Prostate gland (tissue), 2 donors: ENCODE measurements at regions not wholly inside any gene's neighbourhood (a gene's known extent, or its start where the extent isn't known, plus 50 kb on each side); places are given as distances from the start of the nearest gene placed in this dataset.

Experiments used
- DNase-seq: peaks from one replicate; pipeline ENCODE4 v3.0.0-alpha.2; 2019; ENCODE audit warnings: low spot score
- H3K27ac ChIP-seq, 2 donors: fragments of 200-600 bp; sonication (generic); 2 replicates each; pipeline ENCODE4 v1.5.1; 2017 to 2019
- H3K27me3 ChIP-seq: fragments of 200-600 bp; sonication (generic); replicated peaks from 2 replicates; pipeline ENCODE4 v1.5.1; 2019; ENCODE audit not compliant: insufficient read depth
- H3K36me3 ChIP-seq, 2 donors: fragments of 200-600 bp; sonication (generic); 1 replicate in 1 of 2; 2 replicates in 1 of 2; pipeline versions ENCODE4 v1.5.1 to v1.8.1; 2017 to 2019
- H3K4me1 ChIP-seq: fragments of 200-600 bp; sonication (generic); replicated peaks from 2 replicates; pipeline ENCODE4 v1.5.1; 2019
- H3K4me3 ChIP-seq, 2 donors: fragments of 200-600 bp; sonication (generic); 2 replicates each; pipeline ENCODE4 v1.5.1; 2017 to 2019
- H3K9me3 ChIP-seq: fragments of 200-600 bp; sonication (generic); 2 replicates; pipeline ENCODE4 v1.5.1; 2017
- POLR2A ChIP-seq: fragments of 450-650 bp; IDR thresholded peaks from one replicate; pipeline ENCODE4 v1.6.1; 2016; ENCODE audit warnings: antibody characterized with exemption, mild to moderate bottlenecking
- POLR2AphosphoS5 ChIP-seq: sonication (generic); formaldehyde crosslinking; IDR thresholded peaks from one replicate; pipeline ENCODE4 v1.6.1; 2017; ENCODE audit warnings: antibody characterized with exemption
- WGBS: methylation state at CpG from one replicate; pipeline ENCODE4 v1.1.5; 2018; 5-methylcytosine and 5-hydroxymethylcytosine counted together
- intact Hi-C: fragments of 100-400 bp; cut with DNase I; formaldehyde crosslinking; loops from one replicate; pipeline ENCODE4 v1.14.2; 2022
- TF ChIP-seq, protein P1 (sequence below), 4 experiments: fragments of 200-600 bp in 2 of 4; fragments of 450-650 bp in 2 of 4; sonication (generic) in 2 of 4; IDR thresholded peaks; 1 replicate in 3 of 4; 2 replicates in 1 of 4; pipeline ENCODE4 v1.5.1; 2016 to 2019; ENCODE audit warnings: antibody characterized with exemption in 4 of 4, mild to moderate bottlenecking in 2 of 4, moderate library complexity in 2 of 4

DNA sequence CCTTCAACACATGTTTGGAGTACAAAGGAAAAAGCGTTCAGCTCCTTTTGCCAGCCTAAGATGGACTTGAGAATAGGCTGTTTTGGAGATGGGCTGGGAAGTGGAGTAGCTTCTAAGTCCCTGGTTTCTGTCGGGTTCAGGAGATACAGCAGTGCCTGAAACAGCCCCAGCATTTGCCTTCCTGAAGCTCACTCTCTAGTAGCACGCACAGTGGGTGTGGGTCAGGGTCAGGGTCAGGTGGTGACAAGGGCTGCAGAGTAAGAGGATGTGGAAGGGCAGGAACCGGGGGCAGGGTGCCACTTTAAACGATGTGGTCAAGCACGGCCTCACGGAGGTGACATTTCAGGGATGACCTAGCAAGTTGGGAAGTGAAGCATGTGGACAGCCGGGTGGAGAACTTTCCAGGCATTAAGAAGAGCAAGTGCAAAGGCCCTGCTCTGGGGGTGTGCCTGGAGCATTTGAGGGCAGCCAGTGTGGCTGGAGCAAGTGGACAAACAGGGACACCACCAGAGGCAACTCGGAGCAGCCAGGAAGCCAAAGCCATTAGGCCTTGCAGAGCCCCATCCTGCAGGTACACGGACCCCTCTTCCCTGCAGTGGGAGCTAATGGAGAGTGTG is 382.2 kb upstream of the ZMIZ1 start:
- Histone ChIP-seq H3K27ac (no peak overlapping the region), H3K4me3 (no peak overlapping the region), H3K4me1 (no peaks in the 10 kb centered on the region), H3K36me3 (no peaks in the 10 kb centered on the region), H3K27me3 (no peaks in the 10 kb centered on the region), H3K9me3 (no peaks in the 10 kb centered on the region)
- DNase-seq, result no peak
- WGBS, result 88% methylated on average over 10 of the region's 10 CpGs
- intact Hi-C loops, result no loop called here
- TF ChIP-seq POLR2AphosphoS5, result no peak
- TF ChIP-seq POLR2A, result no peak
- TF ChIP-seq, protein P1, sequence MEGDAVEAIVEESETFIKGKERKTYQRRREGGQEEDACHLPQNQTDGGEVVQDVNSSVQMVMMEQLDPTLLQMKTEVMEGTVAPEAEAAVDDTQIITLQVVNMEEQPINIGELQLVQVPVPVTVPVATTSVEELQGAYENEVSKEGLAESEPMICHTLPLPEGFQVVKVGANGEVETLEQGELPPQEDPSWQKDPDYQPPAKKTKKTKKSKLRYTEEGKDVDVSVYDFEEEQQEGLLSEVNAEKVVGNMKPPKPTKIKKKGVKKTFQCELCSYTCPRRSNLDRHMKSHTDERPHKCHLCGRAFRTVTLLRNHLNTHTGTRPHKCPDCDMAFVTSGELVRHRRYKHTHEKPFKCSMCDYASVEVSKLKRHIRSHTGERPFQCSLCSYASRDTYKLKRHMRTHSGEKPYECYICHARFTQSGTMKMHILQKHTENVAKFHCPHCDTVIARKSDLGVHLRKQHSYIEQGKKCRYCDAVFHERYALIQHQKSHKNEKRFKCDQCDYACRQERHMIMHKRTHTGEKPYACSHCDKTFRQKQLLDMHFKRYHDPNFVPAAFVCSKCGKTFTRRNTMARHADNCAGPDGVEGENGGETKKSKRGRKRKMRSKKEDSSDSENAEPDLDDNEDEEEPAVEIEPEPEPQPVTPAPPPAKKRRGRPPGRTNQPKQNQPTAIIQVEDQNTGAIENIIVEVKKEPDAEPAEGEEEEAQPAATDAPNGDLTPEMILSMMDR (IDR thresholded peaks at IDR 0.05), result no peak

DNA sequence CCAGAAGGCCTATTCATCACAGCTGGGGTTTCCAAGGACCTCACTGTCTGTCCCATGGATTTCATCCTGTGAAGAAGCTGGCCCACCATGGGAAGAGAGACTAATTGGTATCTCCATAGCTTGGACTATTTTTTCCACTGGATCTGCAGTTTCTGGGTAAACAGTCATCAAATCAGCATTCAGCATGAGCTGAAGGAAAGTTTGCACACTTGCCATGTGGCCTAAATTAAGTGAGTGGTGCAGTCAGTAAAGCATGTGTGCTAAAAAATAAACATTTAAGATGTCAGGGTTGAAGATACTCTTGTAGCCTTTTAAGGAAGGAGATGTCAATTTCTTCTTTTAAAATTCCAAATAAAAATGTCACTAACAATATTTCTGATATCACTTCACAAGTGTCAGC is 381.1 kb upstream of the ZMIZ1 start:
- no peak overlapping the region for H3K4me3 ChIP-seq
- intact Hi-C loops, result no loop called here
- no peak for DNase-seq
- H3K36me3 ChIP-seq, result no peaks in the 10 kb centered on the region
- H3K4me1 ChIP-seq, result no peaks in the 10 kb centered on the region
- no peaks in the 10 kb centered on the region for H3K27me3 ChIP-seq
- no peak for TF ChIP-seq POLR2AphosphoS5
- TF ChIP-seq POLR2A, result no peak
- TF ChIP-seq, protein P1 (IDR thresholded peaks at IDR 0.05), result no peak
- no peaks in the 10 kb centered on the region for H3K9me3 ChIP-seq
- H3K27ac ChIP-seq, result no peak overlapping the region

DNA sequence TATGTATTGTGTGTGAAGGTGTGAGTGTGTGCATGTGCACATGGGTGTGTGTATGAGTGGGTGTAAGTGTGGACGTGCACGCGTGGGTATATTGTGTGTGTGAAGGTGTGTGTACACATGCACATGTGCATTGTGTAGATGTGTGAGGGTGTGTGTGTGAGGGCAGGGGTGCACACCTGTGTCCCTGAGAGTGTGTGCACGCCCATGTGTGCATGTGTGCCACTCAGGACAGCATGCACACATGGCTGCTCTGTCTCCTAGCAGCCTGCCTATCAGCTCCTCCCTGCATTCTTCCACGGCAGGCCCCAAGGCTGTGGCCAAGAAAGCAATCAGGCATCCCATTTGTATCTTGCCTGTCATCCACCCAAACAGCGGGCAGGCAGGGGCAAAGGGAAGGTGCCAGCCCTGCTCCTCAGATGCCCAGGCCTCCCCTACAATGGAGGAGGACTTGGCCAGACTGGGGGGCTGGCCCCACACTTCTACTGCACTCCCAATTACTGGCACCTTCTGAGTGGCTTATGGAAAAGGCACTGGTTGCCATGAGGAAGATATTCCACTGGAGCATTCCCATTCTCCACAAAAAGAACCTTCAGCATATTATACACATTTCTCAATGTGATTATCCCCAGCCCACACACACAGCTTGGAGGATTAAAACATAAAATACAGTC is 380.4 kb upstream of the ZMIZ1 start:
- DNase-seq, result no peak
- no peak overlapping the region for H3K27ac ChIP-seq

DNA sequence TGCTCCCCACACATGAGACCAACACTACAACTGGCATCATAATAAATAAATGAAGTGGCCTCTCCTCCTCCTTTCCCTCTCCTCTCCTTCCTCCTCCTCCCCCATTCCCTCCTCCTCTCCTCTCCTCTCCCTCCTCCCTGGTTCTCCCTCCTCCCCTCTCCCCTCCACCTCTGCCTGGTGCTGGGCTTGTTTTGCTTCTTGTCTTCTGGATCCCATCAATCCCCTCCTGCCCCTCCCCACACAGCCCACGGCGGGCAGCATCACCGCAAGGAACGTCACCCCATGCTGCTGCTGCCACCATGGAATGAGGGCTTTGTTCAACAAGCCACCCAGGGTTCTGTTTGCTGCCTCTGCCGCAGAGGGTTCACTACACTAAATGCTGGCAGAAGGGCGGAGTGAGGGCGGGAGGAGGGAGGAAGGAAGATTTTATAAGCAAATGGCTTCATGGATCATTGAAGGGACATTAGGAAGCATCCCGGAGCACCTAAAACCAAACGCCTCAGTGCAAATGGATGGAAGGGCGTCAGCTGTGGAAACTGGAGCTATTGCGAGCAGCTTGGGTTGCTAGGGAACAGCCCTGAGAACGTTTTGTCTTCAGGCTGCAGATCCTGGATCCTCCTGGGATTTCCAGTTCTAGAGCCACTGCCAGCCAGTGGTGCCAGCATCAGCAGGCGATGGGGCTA is 379.7 kb upstream of the ZMIZ1 start:
- intact Hi-C loops, result no loop called here
- H3K4me1 ChIP-seq, result no peaks in the 10 kb centered on the region
- DNase-seq, result no peak

More for the DNA sequence above, 380.4 kb upstream of the ZMIZ1 start:
- H3K9me3 ChIP-seq, result no peaks in the 10 kb centered on the region
- intact Hi-C loops, result no loop called here
- 74% methylated on average over 6 of the region's 6 CpGs for WGBS
- H3K36me3 ChIP-seq, result no peaks in the 10 kb centered on the region
- H3K27me3 ChIP-seq, result no peaks in the 10 kb centered on the region
- no peak overlapping the region for H3K4me3 ChIP-seq
- H3K4me1 ChIP-seq, result no peaks in the 10 kb centered on the region
- no peak for TF ChIP-seq POLR2AphosphoS5
- TF ChIP-seq, protein P1 (IDR thresholded peaks at IDR 0.05), result no peak

More for the DNA sequence above, 379.7 kb upstream of the ZMIZ1 start:
- no peak overlapping the region for H3K4me3 ChIP-seq
- peak; percentile 26 for TF ChIP-seq POLR2AphosphoS5
- TF ChIP-seq, protein P1 (IDR thresholded peaks at IDR 0.05), result no peak
- WGBS, result 21% methylated on average over 13 of the region's 13 CpGs
- H3K27ac ChIP-seq, result no peak overlapping the region
- no peaks in the 10 kb centered on the region for H3K27me3 ChIP-seq
- H3K36me3 ChIP-seq, result no peaks in the 10 kb centered on the region
- H3K9me3 ChIP-seq, result no peaks in the 10 kb centered on the region
